ENCODE measurements at regions not wholly inside any gene's neighbourhood (a gene's known extent, or its start where the extent isn't known, plus 50 kb on each side); places are given as distances from the start of the nearest gene placed in this dataset.

DNA sequence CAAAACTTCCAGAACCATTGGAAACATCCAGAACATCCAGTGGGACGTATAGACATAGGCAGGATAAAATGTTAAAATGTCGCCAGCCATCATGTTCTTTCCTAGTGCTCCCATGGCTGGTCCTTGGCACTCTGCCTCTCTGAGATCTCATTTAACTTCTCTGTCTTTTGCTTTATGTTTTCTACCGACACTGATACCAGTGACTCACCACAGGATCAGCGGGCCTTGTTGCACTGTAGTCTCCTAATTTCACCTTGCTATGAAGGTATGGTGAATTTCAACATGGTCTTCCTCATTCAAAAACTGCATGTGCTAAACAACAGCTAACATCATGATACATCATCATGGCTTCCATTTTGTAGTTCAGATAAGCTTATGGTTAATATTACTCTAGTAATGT lies 521.0 kb upstream of the IGFBP7 start:
- WGBS (ENCODE audit: extremely low coverage, insufficient read length, low lambda C conversion rate): no CpG with 5 or more reads among the region's 4 CpGs

More for the DNA sequence above, 521.0 kb upstream of the IGFBP7 start:
- H3K23me2 ChIP-seq (ENCODE audit: insufficient read length, low read depth, low read length, poor library complexity, severe bottlenecking): no peaks in the 10 kb centered on the region
- no peak overlapping the region for H4K8ac ChIP-seq (replicated peaks; ENCODE audit: insufficient read length, low read depth, low read length)
- no peak overlapping the region for H2BK120ac ChIP-seq (ENCODE audit: low read depth, low read length, poor library complexity, severe bottlenecking)
- no peak overlapping the region for H3K9ac ChIP-seq (ENCODE audit: extremely low read depth, insufficient read length, low read length)
- no peak overlapping the region for H2BK20ac ChIP-seq (ENCODE audit: low read depth, low read length, poor library complexity, severe bottlenecking)
- H3K27me3 ChIP-seq (ENCODE audit: insufficient read depth, low read length): no peaks in the 10 kb centered on the region
- no peak overlapping the region for H3K4ac ChIP-seq (ENCODE audit: low read depth, low read length)
- H2BK15ac ChIP-seq (ENCODE audit: low read depth, low read length): no peak overlapping the region
- no peak overlapping the region for H3K4me2 ChIP-seq (ENCODE audit: insufficient read depth, insufficient read length, low read length)
- DNase-seq: no peak
- H4K5ac ChIP-seq (ENCODE audit: insufficient read length, low read depth, low read length): no peak overlapping the region
- H3K27ac Mint-ChIP-seq: no peak overlapping the region
- H3K23ac ChIP-seq (ENCODE audit: insufficient read length, low read depth, low read length): no peak overlapping the region
- peaks cover 10 to 13% of the 10 kb centered on the region in 2 experiments for H3K9me3 Mint-ChIP-seq
- H3K27ac ChIP-seq (ENCODE audit: insufficient read length, low read depth, low read length): no peak overlapping the region
- no peaks in the 10 kb centered on the region for H3K9me3 ChIP-seq (ENCODE audit: control insufficient read depth, low read depth, low read length)
- H3T11ph ChIP-seq (ENCODE audit: low read length): no peak overlapping the region
- no peak overlapping the region for H2AK5ac ChIP-seq (ENCODE audit: insufficient read length, low read length)
- H3K4me1 ChIP-seq (ENCODE audit: insufficient read depth, low read length): no peaks in the 10 kb centered on the region
- H4K20me1 ChIP-seq (ENCODE audit: control insufficient read depth, insufficient read depth, insufficient read length): no peaks in the 10 kb centered on the region
- H3K4me1 Mint-ChIP-seq: no peaks in the 10 kb centered on the region
- no peak overlapping the region for H2BK5ac ChIP-seq (ENCODE audit: insufficient read length, low read length)
- H3K4me3 Mint-ChIP-seq: no peak overlapping the region
- no peaks in the 10 kb centered on the region for H3K79me2 ChIP-seq (ENCODE audit: insufficient read depth, low read length)
- no peaks in the 10 kb centered on the region for H3K79me1 ChIP-seq (ENCODE audit: insufficient read depth, low read depth, low read length, poor library complexity, severe bottlenecking)
- H3K56ac ChIP-seq (ENCODE audit: insufficient read length, low read depth, low read length): no peak overlapping the region
- H3K18ac ChIP-seq (ENCODE audit: insufficient read length, low read depth, low read length): no peak overlapping the region
- H3K27me3 Mint-ChIP-seq (ENCODE audit: low read depth): no peaks in the 10 kb centered on the region
- no peak overlapping the region for H2BK12ac ChIP-seq (ENCODE audit: insufficient read length, low read depth, low read length)
- H2AFZ ChIP-seq (ENCODE audit: low read length): no peak overlapping the region
- H4K91ac ChIP-seq (ENCODE audit: insufficient read length, low read depth, low read length): no peak overlapping the region
- no peak overlapping the region for H3K14ac ChIP-seq (ENCODE audit: insufficient read depth, low read length)
- H3K36me3 Mint-ChIP-seq (ENCODE audit: insufficient read depth in 1 of 3, low read depth in 3 of 3): no peaks in the 10 kb centered on the region; a peak in 3 of 7 replicates
- TF ChIP-seq, protein P1, sequence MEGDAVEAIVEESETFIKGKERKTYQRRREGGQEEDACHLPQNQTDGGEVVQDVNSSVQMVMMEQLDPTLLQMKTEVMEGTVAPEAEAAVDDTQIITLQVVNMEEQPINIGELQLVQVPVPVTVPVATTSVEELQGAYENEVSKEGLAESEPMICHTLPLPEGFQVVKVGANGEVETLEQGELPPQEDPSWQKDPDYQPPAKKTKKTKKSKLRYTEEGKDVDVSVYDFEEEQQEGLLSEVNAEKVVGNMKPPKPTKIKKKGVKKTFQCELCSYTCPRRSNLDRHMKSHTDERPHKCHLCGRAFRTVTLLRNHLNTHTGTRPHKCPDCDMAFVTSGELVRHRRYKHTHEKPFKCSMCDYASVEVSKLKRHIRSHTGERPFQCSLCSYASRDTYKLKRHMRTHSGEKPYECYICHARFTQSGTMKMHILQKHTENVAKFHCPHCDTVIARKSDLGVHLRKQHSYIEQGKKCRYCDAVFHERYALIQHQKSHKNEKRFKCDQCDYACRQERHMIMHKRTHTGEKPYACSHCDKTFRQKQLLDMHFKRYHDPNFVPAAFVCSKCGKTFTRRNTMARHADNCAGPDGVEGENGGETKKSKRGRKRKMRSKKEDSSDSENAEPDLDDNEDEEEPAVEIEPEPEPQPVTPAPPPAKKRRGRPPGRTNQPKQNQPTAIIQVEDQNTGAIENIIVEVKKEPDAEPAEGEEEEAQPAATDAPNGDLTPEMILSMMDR (conservative IDR thresholded peaks at IDR 0.05): no peak
